Activated naive CD4-positive, alpha-beta T cell treated with anti-CD3 and anti-CD28 coated beads, Interleukin-2, amount 50 U/mL, for 24 hours (primary cell): ENCODE measurements at regions not wholly inside any gene's neighbourhood (a gene's known extent, or its start where the extent isn't known, plus 50 kb on each side); places are given as distances from the start of the nearest gene placed in this dataset.
"Not testable (repeated sequence)": the region's sequence is repeated elsewhere in the genome, so short reads cannot be mapped to it uniquely, and the experiment has no call there.

ENCODE experiments used
- H3K27ac Mint-ChIP-seq: one replicate; pipeline ENCODE4 v1.8.0; 2021; ENCODE audit warnings: mild to moderate bottlenecking, mixed read lengths
- H3K27me3 Mint-ChIP-seq: one replicate; pipeline ENCODE4 v1.8.0; 2021; ENCODE audit warnings: mixed read lengths
- H3K36me3 Mint-ChIP-seq: one replicate; pipeline ENCODE4 v1.8.0; 2021; ENCODE audit warnings: mixed read lengths
- H3K4me1 Mint-ChIP-seq: one replicate; pipeline ENCODE4 v1.8.0; 2021; ENCODE audit warnings: mixed read lengths
- H3K4me3 Mint-ChIP-seq: one replicate; pipeline ENCODE4 v1.8.0; 2021; ENCODE audit warnings: mild to moderate bottlenecking, mixed read lengths
- H3K9me3 Mint-ChIP-seq: one replicate; pipeline ENCODE4 v1.8.0; 2021; ENCODE audit warnings: mixed read lengths

DNA sequence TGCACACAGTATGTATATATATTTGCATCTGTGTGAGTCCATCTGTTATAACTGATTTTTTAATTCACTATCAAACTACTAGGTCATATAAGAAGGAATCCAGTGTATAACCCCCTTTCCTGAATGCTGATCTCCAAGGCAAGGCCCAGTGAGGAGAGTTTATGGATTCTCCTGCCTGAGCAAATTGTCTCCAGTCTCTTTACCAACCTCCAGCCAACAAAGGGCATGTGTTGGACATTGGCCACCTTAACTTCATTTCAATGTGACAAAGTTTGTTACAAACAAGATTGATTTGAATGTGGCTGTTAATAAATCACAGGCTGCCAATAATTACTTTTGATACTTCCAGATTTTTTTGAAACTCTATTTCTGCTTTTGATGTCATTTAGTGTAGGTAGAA is 191.6 kb downstream of the HAO1 start:
- Mint-ChIP-seq H3K27ac (no peak overlapping the region), H3K36me3 (no peaks in the 10 kb centered on the region)

DNA sequence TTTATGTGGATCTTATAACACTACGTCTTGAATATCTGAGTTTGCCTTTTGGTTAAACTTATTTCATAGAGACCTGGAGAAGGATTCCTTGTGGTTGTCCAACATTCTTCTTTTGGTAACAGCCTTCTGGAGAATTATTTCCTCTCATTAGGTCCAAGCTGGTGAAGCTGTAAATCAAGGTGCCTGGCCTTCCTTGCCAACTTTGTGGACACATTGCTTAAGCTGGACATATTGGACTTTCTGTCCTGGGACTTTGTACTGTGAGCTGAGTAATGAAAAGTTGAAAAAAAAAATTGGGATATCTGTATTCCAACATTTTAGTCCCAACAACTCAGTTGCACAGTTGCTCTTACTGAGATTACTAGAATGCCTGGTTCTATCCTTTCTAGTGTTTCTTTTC is 186.2 kb downstream of the HAO1 start:
- Mint-ChIP-seq H3K27ac (no peak overlapping the region), H3K27me3 (no peaks in the 10 kb centered on the region), H3K36me3 (no peaks in the 10 kb centered on the region), H3K4me3 (no peak overlapping the region), H3K9me3 (peaks cover 10% of the 10 kb centered on the region), H3K4me1 (no peaks in the 10 kb centered on the region)

More for the DNA sequence above, 191.6 kb downstream of the HAO1 start:
- peaks cover 4% of the 10 kb centered on the region for H3K9me3 Mint-ChIP-seq
- no peaks in the 10 kb centered on the region for H3K4me1 Mint-ChIP-seq
- no peaks in the 10 kb centered on the region for H3K27me3 Mint-ChIP-seq
- no peak overlapping the region for H3K4me3 Mint-ChIP-seq

DNA sequence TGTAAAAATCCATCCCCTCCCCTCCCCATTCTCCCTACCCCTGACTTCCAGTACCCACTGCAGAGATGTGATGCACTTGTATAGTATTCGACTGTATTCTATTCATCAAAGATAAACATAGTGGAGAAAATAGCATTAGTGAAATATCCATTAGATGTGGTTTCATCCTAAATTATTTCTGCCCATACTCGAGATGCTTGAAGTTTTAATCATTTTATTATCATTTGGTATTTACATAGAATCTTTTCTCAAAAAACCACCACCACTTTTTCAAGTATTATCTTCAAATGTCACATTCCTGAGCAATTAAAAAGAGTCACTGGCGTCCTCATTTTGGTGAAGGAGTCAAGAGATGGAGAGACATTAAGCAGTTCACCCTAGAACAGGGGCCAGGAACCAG is 181.9 kb downstream of the HAO1 start:
- Mint-ChIP-seq H3K27me3 (peaks cover 1% of the 10 kb centered on the region), H3K4me3 (no peak overlapping the region), H3K4me1 (no peaks in the 10 kb centered on the region), H3K9me3 (peaks cover 11% of the 10 kb centered on the region), H3K27ac (no peak overlapping the region), H3K36me3 (no peaks in the 10 kb centered on the region)

DNA sequence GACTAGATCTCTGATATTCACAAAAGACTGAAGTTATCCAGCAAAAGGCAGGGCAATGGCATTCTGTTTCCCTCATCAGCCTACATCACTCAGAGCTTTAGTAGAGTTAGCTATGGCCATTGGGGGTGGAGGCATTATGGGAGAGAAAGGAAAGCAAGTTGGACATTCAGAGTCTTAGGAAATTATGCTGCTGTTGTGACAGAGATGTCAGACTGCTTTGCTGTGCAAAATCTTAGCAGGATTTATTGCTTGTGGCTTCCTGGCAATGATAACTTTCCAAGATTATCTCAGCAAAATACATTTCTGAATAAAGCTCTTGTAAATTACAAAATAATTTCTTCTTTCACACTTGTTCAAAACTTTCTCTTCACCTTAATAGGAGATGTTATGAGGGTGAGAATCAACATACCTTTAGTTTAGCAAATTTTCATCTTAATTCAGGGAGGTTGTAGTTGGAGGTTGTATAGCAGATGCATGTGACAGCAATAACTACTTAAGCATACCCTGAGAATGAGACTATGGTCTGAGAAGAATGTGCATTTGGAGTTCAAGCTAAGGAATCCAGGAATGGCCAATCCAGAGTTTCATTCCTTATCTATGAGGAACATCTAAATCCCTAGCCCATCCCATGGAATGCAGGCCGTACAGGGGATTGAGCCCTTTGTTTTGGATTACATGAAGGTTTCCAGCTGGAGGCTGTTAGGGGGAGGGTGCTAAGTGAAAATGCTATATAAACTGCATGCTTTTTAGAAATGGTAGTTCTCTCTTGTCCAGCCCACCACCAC is 179.8 kb downstream of the HAO1 start:
- no peak overlapping the region for H3K27ac Mint-ChIP-seq
- H3K27me3 Mint-ChIP-seq, result peaks cover 1% of the 10 kb centered on the region

DNA sequence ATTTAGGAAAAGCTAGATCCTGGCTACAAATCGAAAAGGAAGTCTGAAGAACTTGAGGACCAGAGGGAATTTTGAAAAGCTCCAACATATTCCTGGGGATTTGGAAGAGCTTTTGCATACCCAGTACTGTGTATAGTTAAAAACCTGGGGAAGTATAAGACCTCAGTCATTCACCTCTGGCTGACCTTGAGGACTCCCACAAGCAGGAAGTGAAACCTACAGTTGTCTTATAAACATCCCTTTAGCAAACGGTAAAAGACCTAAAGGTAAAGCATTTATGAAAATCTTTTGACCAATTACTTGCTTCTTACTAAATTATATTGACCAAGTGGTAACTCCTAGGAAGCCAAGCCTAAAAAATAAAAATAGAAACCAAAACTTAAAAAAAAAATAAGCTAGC is 175.0 kb downstream of the HAO1 start:
- Mint-ChIP-seq H3K9me3 (peaks cover 9% of the 10 kb centered on the region), H3K4me3 (no peak overlapping the region), H3K27ac (no peak overlapping the region), H3K4me1 (no peaks in the 10 kb centered on the region), H3K36me3 (no peaks in the 10 kb centered on the region), H3K27me3 (peaks cover 1% of the 10 kb centered on the region)

More for the DNA sequence above, 179.8 kb downstream of the HAO1 start:
- no peaks in the 10 kb centered on the region for H3K4me1 Mint-ChIP-seq
- peaks cover 15% of the 10 kb centered on the region for H3K9me3 Mint-ChIP-seq
- H3K4me3 Mint-ChIP-seq, result no peak overlapping the region
- no peaks in the 10 kb centered on the region for H3K36me3 Mint-ChIP-seq

DNA sequence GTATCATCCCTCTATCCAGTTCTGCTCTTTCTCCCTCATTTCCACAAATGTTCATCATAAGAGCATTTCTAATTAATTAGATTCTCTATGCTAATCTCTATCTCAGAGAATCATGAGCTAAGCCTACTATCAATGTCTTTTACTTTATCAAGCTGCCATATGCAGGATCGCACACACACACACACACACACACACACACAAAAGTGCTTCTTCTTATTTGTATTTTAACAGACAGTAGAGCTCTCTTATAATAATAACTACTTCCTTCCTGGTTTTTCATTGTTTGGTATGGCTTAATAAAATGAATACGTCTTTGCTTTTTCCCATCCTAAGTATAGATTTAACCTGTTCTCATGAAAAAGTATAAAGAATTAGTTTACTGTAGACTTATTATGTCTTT is 170.2 kb downstream of the HAO1 start:
- Mint-ChIP-seq H3K4me3 (no peak overlapping the region), H3K4me1 (no peaks in the 10 kb centered on the region), H3K27ac (no peak overlapping the region), H3K9me3 (no peaks in the 10 kb centered on the region), H3K27me3 (no peaks in the 10 kb centered on the region), H3K36me3 (no peaks in the 10 kb centered on the region)

DNA sequence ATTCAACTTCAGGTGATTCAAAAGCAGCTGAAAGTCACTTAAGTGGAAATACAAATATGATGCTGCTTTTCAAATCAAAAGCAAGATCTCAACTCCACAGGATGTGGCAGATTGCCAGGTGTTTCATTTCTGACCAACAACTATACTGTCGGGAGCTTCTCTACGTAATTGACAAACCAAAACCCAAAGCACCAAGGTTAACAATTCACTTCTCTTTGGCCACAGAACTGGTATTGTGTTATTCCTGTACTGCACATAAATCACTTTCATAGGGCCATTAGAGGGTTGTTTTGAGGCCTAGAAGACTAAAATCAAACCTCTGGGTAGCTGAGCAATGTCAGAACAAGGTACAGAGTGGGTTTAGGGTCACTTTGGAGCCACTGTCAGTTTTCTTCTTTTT is 169.7 kb downstream of the HAO1 start:
- Mint-ChIP-seq H3K4me3 (no peak overlapping the region), H3K9me3 (no peaks in the 10 kb centered on the region), H3K4me1 (no peaks in the 10 kb centered on the region), H3K36me3 (no peaks in the 10 kb centered on the region), H3K27me3 (no peaks in the 10 kb centered on the region), H3K27ac (no peak overlapping the region)

DNA sequence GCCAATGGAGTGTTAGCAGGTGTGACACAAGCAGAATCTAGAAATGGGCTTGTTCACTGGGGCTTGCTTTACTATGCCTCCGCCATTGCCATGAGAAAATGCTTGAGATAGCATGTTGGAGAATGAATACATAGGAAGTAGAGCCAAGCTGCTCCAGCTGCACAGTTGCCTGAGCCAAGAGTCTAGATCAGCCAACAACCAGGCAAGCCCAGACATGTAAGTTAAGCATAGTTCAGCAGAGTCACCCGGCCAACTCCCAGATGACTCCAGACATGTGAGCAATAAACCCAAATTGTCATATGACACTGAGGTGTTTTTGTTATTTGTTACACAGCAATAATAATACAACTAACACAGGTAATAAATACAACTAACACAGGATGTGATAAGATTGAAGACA is 167.9 kb downstream of the HAO1 start:
- Mint-ChIP-seq H3K27me3 (no peaks in the 10 kb centered on the region), H3K27ac (no peak overlapping the region), H3K4me1 (no peaks in the 10 kb centered on the region), H3K9me3 (no peaks in the 10 kb centered on the region), H3K36me3 (no peaks in the 10 kb centered on the region), H3K4me3 (no peak overlapping the region)

DNA sequence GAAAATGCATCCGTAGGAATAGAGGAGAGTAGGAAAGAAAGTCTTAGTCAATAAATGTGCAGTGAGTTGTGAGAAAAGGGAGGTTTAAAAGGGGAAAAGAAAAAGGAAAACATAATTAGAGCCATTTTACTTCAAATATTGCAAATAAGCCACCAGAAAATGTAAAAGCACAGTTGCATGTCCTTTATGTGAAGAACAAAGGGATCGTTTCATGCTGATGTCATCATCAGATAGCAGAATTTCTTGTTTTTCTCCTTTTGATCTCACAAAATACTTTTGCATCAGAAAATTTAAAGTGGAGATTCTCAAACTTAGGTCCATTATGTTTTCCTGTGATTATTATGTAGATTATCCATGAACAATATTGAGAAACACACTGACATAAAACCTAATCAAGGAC is 166.7 kb downstream of the HAO1 start:
- Mint-ChIP-seq H3K4me1 (no peaks in the 10 kb centered on the region), H3K36me3 (no peaks in the 10 kb centered on the region), H3K27ac (no peak overlapping the region), H3K9me3 (no peaks in the 10 kb centered on the region), H3K27me3 (no peaks in the 10 kb centered on the region), H3K4me3 (no peak overlapping the region)

DNA sequence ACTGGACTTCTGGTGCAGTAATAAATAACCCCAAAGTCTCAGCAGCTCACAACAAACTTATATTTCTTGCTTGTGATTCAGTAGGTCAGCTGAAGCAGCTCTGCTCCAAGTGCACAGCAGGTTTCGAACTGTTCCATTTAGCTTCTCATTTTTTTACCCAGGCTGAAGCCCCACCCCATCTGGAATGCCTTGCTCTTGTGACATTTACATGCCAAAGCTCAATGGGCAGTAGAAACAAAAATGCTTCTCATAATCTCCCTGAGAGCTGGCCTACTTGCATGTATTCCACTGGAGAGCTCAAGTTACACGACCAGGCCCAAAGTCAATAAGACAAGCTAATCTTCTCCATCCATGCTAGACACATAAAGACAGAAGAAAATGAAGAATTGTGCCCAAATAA is 165.2 kb downstream of the HAO1 start:
- H3K36me3 Mint-ChIP-seq, result no peaks in the 10 kb centered on the region
- no peak overlapping the region for H3K27ac Mint-ChIP-seq
- no peaks in the 10 kb centered on the region for H3K27me3 Mint-ChIP-seq
- H3K9me3 Mint-ChIP-seq, result no peaks in the 10 kb centered on the region
- no peak overlapping the region for H3K4me3 Mint-ChIP-seq
- no peaks in the 10 kb centered on the region for H3K4me1 Mint-ChIP-seq

DNA sequence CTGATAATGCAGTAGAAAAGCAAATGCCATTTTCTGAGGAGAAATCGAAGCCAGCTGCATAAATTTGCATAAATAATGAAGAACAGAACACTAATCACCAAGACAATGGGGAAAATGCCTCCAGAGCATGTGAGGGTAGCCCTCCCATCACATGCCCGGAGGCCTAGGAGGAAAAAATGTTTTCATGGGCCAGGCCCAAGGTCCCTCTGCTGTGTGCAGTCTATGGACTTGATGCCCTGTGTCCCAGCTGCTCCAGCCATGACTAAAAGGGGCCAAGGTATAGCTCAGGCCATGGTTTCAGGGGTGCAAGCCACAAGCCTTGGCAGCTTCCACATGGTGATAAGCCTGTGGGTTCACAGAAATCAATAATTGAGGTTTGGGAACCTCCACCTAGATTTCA is 164.1 kb downstream of the HAO1 start:
- no peak overlapping the region for H3K4me3 Mint-ChIP-seq
- no peaks in the 10 kb centered on the region for H3K36me3 Mint-ChIP-seq
- no peaks in the 10 kb centered on the region for H3K27me3 Mint-ChIP-seq
- no peaks in the 10 kb centered on the region for H3K9me3 Mint-ChIP-seq
- H3K27ac Mint-ChIP-seq, result no peak overlapping the region
- H3K4me1 Mint-ChIP-seq, result no peaks in the 10 kb centered on the region

DNA sequence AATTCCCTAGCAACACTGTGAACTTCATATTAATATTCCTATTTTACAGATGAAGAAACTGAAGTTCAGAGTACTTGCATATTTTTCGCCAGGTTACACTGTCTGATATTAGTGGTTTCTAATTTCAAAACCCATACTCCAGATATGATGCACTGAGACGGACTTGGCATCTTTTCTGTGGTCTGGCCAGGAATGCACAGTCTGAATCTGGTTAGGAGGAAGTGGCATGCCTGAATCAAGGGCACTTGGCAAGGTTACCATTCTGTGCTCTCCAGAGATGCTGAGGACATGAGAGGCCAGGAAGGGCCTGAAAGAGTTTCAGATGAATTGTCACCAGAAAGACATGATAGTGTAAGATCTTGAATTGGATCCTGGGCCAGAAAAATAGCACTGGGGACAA is 150.1 kb downstream of the HAO1 start:
- no peaks in the 10 kb centered on the region for H3K9me3 Mint-ChIP-seq
- no peak overlapping the region for H3K27ac Mint-ChIP-seq
- no peak overlapping the region for H3K4me3 Mint-ChIP-seq
- no peaks in the 10 kb centered on the region for H3K36me3 Mint-ChIP-seq
- no peaks in the 10 kb centered on the region for H3K27me3 Mint-ChIP-seq
- no peaks in the 10 kb centered on the region for H3K4me1 Mint-ChIP-seq

DNA sequence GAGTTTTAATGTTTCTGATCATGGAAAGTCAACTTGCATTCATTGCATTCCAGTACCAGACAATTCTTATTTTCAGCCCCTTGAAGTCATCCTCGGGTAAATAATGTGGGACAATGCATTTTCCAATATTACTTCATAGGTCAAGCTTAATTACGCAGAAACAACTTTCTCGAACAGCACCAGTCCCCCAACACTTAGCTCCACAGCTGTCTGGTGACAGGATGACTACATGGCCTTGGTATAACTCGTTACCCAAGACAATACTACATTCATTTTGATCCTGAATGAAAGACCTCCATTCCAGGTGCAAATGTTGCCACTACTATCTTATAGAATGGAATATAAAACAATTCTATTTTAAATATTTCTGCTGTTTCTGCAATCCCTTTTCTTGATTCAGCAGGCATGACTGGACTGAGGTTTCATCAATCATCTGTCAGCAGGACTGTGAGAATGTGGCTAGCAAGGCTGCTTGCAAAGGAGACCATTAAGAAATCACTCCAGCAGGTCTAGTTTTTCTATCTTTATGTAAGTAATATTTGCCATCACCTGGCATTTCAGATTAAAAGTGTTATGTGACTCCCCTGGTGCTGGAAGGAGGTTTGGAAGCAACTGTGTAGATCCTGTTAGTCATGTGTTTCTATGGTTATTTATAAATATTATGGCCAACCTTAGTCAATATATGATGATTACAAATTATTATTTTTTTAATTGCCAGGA is 147.9 kb downstream of the HAO1 start:
- Mint-ChIP-seq H3K4me3 (no peak overlapping the region), H3K27me3 (no peaks in the 10 kb centered on the region), H3K9me3 (peaks cover 9% of the 10 kb centered on the region), H3K36me3 (no peaks in the 10 kb centered on the region), H3K27ac (no peak overlapping the region), H3K4me1 (no peaks in the 10 kb centered on the region)

DNA sequence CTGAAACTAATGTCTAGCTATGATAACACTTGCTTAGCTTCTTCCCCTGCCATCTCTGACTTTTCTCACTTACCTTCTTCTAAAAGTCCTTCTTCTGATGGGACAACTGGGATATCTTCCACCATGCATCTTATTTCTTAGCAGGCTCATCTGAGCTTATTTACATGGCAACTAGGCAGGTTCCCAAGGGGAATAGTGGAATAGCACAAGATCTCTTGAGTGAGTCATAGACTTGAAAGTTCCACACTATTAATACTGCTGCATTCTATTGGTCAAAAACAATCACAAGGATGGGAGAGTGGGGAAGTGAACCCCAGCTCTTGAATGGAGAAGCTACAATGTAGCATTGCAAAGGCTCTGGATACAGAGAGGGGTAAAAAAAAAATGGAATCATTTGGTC is 142.1 kb downstream of the HAO1 start:
- Mint-ChIP-seq H3K36me3 (no peaks in the 10 kb centered on the region), H3K27me3 (peaks cover 2% of the 10 kb centered on the region), H3K9me3 (peaks cover 16% of the 10 kb centered on the region), H3K27ac (no peak overlapping the region), H3K4me3 (no peak overlapping the region), H3K4me1 (no peaks in the 10 kb centered on the region)

DNA sequence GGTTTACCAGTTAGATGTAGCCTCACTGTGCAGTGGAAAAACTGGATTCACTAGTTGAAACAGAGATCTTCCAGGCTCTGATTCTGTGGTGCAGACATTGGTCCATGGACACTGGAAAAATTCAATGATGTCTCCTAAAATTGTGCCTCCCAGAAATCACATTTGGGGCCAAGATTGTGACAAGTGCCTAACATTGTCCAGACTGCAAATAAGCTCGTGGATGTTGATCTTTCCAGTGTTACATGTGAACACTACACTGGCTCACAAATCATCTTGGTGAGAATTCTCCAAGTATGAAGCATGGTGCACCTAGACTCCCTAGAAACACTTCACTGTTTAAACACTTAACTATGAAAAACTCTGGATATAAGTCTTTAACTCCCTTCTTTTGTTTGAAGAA is 140.4 kb downstream of the HAO1 start:
- H3K4me3 Mint-ChIP-seq, result no peak overlapping the region
- no peaks in the 10 kb centered on the region for H3K36me3 Mint-ChIP-seq
- no peaks in the 10 kb centered on the region for H3K4me1 Mint-ChIP-seq
- H3K9me3 Mint-ChIP-seq, result peaks cover 16% of the 10 kb centered on the region
- no peak overlapping the region for H3K27ac Mint-ChIP-seq
- peaks cover 2% of the 10 kb centered on the region for H3K27me3 Mint-ChIP-seq

DNA sequence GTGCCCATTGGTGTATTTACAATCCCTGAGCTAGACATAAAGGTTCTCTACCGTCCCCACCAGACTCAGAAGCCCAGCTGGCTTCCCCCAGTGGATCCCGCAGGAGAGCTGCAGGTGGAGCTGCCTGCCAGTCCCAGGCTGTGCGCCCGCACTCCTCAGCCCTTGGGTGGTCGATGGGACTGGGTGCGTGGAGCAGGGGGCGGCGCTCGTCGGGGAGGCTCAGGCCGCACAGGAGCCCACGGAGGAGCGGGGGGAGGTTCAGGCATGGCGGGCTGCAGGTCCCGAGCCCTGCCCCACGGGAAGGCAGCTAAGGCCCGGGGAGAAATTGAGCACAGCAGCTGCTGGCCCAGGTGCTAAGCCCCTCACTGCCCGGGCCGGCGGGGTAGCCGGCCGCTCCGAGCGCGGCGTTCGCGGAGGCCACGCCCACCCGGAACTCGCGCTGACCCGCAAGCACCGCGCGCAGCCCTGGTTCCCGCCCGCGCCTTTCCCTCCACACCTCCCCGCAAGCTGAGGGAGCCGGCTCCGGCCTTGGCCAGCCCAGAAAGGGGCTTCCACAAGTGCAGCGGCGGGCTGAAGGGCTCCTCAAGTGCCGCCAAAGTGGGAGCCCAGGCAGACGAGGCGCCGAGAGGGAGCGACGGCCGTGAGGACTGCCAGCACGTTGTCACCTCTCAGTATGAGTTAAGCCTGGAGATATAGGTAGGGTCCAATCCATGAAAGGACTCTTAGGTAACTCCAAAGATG is 136.7 kb downstream of the HAO1 start:
- not testable (repeated sequence) for H3K36me3 Mint-ChIP-seq, H3K27me3 Mint-ChIP-seq, H3K4me1 Mint-ChIP-seq, H3K27ac Mint-ChIP-seq, H3K4me3 Mint-ChIP-seq
- H3K9me3 Mint-ChIP-seq, result peaks cover 11% of the 10 kb centered on the region
